ENCODE measurements at regions not wholly inside any gene's neighbourhood (a gene's known extent, or its start where the extent isn't known, plus 50 kb on each side); places are given as distances from the start of the nearest gene placed in this dataset.

GRCh38 chr6:149185799-149186357 is 131.6 kb upstream of the TAB2 start:
- DNase-seq, result no peak

DNA sequence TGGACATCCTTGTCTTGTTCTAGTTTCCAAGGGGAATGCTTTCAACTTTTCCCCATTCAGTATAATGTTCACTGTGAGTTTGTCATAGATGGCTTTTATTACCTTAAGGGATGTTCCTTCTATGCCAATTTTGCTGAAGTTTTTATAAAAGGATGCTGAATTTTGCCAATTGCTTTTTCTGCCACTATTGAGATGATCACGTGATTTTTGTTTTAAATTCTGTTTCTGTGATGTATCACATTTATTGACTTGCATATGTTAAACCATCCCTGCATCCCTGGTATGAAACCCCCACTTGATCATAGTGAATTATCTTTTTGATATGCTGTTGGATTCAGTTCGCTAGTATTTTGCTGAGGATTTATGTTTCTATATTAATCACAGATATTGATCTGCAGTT is 130.6 kb upstream of the TAB2 start:
- DNase-seq, result no peak

GRCh38 chr6:149190224-149190831 is 127.2 kb upstream of the TAB2 start:
- peak; percentile 42 for DNase-seq

DNA sequence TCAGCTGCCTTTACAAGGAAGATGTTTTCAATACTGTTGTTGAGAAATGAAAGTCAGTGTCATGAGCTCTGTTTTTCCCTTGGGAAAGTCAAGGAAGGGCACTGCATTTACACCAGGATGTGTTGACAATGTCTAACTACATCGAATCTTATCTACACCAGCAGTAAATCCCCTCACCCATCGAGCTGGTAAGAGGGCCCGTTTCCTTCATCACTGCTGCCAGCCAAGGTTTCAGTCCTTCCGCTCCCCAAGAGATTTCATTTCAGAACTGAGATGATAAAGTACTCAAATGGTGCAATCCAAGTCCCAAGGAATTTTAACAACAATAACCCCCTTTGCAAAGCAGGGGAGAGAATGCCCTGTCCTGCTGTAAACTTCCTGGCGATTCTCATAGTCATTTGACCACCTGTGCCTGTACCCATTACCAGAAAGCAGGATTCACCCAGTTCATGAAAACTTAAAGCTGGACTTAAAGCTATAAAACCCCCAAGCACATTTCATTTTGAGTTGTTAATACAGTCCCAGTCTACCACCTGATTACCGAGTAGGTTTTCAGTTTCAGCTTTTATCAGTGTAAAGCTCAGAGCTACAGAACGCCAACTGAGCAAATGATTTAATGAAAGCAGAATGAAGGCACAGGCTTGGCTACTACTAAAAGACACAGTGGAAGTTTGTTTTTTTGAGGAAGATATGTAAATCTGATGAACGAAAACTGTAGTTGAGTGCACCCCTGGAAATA is 122.5 kb upstream of the TAB2 start:
- DNase-seq, result no peak

- no peak for DNase-seq
Observed at GRCh38 chr6:149196091-149196490, 121.4 kb upstream of the TAB2 start.

- DNase-seq, result no peak
Observed at GRCh38 chr6:149197482-149197881, 120.0 kb upstream of the TAB2 start.

DNA sequence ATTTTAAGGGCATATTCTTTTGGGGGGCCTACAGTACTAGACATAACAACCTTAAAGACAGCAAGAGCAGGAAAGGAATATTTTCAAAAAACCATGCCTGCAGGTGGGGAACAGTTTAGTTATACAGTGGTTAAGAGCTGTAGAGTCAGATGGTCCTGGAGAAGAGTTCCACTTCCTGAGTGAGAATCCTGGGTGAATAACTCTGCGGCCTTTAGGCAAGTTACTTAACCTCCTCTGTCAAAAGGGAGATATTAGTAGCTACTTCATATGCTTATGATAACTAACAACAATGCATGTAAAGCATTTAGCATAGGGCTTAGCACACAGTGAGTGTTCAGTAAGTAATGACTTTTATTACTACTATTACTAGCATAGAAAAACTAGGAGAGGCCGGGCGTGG is 119.2 kb upstream of the TAB2 start:
- no peak for DNase-seq

- no peak for DNase-seq
Observed at GRCh38 chr6:149200282-149200945, 117.1 kb upstream of the TAB2 start.

DNA sequence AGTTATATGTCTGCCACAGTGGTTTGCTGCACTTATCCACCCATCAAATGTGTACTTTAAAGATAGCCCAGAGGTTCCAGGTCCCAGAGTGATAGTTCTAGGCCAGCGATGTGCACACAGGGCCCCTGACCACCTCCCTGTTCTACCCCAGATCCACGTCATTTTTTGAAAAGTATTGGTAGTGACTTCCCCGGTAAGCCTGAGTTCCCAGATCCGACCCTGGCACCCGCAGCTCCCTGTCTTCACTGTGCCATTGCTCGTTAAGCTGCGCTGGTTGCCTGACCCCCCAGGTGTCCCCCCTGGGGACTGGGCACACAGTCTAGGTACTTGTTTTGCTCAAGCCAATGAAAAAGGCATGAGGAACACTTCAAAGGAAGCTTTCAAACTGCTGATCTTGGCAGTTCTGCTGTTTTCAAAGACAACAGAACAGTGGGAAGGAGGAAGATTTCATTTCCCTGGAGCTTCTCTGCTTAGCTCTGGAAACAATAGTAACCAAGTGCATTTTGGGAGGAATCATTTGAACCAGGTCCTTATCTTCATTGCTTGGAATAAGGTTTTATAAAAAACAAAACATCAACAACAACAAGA is 116.3 kb upstream of the TAB2 start:
- no peak for DNase-seq

- peak; percentile 31 for DNase-seq
Observed at GRCh38 chr6:149202100-149202499, 115.4 kb upstream of the TAB2 start.

GRCh38 chr6:149202952-149203351 is 114.6 kb upstream of the TAB2 start:
- peak; percentile 36 for DNase-seq

DNA sequence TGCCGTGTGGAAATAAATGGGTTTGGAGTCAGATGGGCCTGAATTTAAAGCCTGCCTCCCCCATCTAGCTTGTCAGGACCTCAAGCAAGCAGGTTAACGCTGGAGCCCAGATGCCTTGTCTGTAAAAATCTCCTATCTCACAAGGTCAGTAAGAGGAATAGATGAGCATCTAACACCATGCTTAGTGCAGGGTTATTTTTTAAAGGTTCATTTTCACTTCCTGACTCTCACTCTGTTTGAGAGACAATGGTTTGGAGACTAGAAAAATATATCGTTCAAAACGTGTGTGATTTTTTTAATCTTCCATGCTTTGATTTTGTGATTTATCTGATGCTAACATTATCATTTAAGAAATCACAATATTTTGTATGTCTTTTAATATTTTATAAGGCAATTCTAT is 114.0 kb upstream of the TAB2 start:
- DNase-seq, result peak; percentile 11

- no peak for DNase-seq
Observed at GRCh38 chr6:149208134-149208601, 109.3 kb upstream of the TAB2 start.

DNA sequence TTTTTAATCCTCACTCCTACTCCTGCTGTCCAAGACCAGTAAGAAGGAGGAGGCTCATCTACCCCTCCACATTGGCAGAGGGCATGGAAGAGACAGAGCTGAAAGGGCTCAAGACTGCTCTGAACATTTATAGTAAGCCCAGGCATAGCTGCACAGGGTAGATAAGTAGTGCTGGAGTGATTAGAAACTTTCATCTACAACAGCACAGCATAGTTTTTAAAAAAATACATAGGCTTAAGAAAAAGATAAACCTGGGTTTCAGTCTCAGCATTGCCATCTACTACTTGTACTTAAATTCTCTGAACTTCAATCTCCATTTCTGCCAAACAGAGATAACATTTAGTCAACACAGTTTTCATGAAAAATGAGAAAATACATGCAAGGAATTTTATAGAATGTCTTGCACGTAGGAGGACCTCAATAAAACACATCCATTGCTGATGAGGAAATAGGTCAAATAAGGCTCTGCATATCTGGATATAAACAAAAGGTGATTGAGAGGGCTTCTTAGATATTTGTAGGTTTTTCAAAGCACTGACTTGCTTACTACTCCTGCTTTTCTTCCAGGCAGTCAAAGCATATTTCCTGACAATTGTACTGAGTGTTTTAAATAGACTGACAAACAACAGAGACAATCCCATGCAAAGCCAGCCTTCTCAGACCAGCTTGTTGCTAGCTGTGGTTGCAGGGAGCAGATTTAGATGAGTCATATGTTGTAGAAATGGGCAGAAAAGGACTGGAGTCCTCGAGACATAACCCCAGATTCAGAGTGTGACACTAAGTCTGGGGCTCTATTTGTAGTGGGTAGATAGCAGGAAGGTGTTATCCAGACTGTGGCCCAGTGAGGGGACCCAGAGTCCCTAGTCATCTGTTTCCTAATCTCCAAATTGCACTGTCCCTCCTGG is 107.4 kb upstream of the TAB2 start:
- DNase-seq, result no peak

GRCh38 chr6:149211046-149211571 is 106.4 kb upstream of the TAB2 start:
- DNase-seq, result peak; percentile 57

- DNase-seq, result no peak
Observed at GRCh38 chr6:149212206-149212605, 105.3 kb upstream of the TAB2 start.

DNA sequence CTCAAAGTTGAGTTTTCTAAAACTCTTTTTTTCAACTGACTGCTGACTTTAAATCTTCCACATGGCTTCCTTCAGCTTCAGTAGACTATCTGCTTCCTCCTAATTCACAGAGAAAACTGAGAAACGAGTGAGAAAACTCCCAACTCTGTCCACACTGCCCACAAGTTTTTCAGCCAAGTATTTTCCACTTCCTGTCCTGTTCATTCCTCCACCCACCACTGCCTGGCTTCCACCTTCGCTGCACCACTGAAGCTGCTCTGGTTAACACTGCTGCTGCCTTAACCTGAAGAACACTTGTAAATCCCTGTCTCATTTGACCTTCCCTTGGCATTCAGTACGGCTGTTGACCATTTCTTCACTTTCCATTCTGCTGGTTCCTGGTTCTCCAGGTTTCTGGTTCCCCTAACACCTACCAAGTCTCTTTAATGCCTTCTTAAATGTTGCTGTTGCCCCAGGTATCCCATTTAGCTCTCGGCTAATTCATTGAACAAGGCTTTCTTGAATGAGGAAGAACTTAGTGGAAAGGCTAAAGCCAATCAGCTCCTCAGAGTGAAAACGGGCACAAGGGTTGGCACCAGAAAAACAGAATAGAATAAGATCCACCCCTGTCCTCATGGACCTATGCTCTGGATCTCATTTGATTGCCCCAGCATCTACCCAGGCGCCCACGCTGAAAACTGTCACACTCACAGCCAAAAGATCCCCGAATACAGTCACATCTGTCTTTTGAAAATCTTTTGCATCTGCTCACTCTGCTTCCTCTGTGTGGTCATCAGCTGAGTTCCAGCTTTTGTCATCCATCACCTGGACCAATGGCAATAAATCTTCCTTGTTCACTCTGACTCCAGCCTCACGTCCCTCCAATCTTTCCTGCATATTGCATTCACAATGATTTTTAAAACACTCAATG is 104.4 kb upstream of the TAB2 start:
- no peak for DNase-seq

DNA sequence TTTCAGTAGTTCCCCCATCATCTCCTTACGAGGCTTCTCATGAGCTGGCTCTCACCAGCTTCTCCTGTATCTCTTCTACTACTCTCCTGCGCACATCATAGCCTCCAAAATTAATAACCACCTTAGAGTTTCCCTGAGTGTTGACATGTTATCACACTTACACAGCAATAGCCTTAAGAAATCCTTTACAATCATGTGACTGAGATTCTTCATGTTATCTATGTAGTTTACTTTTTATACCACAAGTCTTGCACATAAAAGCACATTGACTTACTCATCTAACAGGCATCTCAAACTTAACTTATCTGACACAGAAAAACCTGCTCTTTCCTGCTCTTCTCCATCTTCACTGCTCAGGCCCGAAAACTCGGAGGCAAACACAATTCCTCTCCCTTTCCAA is 103.7 kb upstream of the TAB2 start:
- DNase-seq, result no peak

GRCh38 chr6:149216459-149216858 is 101.1 kb upstream of the TAB2 start:
- DNase-seq, result no peak

DNA sequence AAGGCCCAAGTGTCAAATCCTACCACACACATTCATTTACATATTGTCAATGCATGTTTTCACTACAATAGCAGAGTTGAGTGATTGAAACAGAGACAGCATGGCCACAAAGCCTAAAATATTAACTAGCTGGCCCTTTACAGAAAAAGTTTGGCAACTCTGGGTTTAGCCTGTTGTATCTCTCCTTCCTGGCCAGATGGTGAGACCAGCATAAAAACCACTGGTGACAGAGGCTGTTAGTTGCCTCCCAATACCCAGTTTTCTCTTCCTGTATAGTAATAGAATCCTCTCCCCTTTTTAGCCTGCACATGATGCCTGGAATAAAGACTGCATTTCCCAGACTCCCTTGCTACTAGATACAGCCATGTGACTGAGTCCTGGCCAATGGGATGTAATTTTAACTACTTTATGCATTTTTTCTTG is 100.0 kb upstream of the TAB2 start:
- DNase-seq, result no peak

- no peak for DNase-seq
Observed at GRCh38 chr6:149218471-149218870, 99.0 kb upstream of the TAB2 start.
